Stimulated activated effector memory CD8-positive, alpha-beta T cell treated with anti-CD3 and anti-CD28 coated beads, Interleukin-12 subunit alpha, Interleukin-12 subunit beta, amount 100 ng/mL, for 72 hours (primary cell): ENCODE measurements at regions not wholly inside any gene's neighbourhood (a gene's known extent, or its start where the extent isn't known, plus 50 kb on each side); places are given as distances from the start of the nearest gene placed in this dataset.

Source experiments
- ATAC-seq: fragments of 150-1000 bp; cut with Tn5 transposase; 2 replicates; pipeline ENCODE4 v1.10.0; 2021
- DNase-seq, 2 donors: peaks; one replicate each; pipeline ENCODE4 v3.0.0; 2021 to 2022; ENCODE audit warnings: low spot score in 2 of 2
- H3K27ac Mint-ChIP-seq: one replicate; pipeline ENCODE4 v1.8.0; 2022; ENCODE audit warnings: mild to moderate bottlenecking, mixed read lengths
- H3K36me3 Mint-ChIP-seq: one replicate; pipeline ENCODE4 v1.8.0; 2022; ENCODE audit warnings: mild to moderate bottlenecking, mixed read lengths
- H3K4me1 Mint-ChIP-seq: one replicate; pipeline ENCODE4 v1.8.0; 2022; ENCODE audit warnings: mixed read lengths
- H3K4me3 Mint-ChIP-seq: one replicate; pipeline ENCODE4 v1.8.0; 2022; ENCODE audit warnings: mild to moderate bottlenecking, mixed read lengths
- H3K9me3 Mint-ChIP-seq: one replicate; pipeline ENCODE4 v1.8.0; 2022; ENCODE audit warnings: mixed read lengths

DNA sequence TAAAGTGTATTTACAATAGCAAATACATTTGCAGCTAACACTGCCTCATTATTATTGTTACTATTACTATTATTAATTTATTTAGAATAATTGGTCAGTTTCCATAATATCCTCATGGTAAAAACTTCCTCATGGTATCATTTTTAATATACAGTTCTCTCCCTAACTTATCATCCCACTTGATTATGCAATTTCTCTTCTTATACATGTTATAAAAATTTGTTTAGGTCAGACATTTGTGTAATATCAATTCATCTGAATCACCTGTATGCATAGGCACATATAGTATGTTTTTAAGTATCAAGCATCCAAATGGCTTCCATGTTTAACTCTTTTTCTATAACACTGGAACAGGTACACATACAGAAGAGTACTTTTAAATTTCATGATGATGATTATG is 210.8 kb upstream of the STARD13 start:
- Mint-ChIP-seq H3K4me3 (no peak overlapping the region), H3K4me1 (no peaks in the 10 kb centered on the region), H3K9me3 (no peaks in the 10 kb centered on the region), H3K36me3 (no peaks in the 10 kb centered on the region), H3K27ac (no peak overlapping the region)
- no peak for DNase-seq
- no peak for ATAC-seq

DNA sequence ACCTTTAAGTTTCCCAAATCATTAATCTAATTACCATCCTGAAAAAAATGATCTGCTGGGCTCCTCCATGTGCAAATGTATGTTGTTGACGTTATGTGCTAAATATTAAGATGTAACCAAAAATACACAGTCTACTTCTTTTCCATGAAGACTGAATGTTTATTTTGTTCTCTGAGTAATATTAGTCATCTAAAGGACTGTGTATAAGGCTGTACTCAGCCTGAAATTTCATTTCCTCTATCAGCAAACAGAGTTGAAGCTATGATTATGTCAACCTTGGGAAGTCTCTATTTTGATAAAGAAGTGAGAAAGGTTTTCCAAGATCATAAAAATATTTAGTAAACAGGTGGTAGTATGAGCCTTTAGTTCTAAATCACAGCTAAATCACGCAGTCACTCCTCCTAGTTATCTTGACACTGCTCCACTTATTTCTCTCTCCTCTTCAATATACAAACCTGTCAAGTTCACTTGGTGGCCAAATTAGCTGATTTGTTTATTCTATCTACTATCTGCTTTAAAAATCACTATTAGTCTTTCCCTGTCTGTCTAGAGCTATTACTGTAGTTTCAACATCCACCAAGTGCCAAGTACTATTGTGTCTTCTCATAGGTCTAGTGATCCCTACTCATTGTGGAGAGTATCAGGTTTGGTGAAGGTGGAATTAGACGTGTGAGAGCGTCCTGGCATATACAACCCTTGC is 211.7 kb upstream of the STARD13 start:
- no peaks in the 10 kb centered on the region for H3K36me3 Mint-ChIP-seq
- DNase-seq: no peak
- H3K4me1 Mint-ChIP-seq: no peaks in the 10 kb centered on the region
- H3K27ac Mint-ChIP-seq: no peak overlapping the region
- H3K4me3 Mint-ChIP-seq: no peak overlapping the region
- H3K9me3 Mint-ChIP-seq: no peaks in the 10 kb centered on the region
- ATAC-seq: no peak

DNA sequence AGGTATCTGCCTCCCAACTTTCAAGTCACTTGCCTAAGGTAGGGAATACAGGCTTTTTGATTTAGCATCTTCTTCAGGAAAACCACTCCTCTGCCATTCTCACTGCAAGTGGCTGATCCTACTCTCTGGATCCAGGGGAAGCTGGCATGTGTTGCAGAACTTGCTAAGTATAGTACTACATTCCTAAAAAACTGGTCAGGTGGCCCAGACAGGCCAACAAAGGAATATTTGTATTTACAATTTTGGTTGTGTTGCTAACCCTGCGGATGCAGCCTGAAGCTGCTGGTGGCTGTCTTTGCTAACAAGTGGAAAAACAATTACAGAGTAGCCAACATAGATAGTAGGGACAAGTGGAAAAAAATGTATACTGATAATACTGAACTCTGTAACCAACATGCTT is 222.5 kb upstream of the STARD13 start:
- DNase-seq (no peak), ATAC-seq (no peak)
- no peak overlapping the region for H3K4me3 Mint-ChIP-seq
- H3K4me1 Mint-ChIP-seq: no peaks in the 10 kb centered on the region
- no peaks in the 10 kb centered on the region for H3K9me3 Mint-ChIP-seq
- H3K27ac Mint-ChIP-seq: no peak overlapping the region
- H3K36me3 Mint-ChIP-seq: no peaks in the 10 kb centered on the region

DNA sequence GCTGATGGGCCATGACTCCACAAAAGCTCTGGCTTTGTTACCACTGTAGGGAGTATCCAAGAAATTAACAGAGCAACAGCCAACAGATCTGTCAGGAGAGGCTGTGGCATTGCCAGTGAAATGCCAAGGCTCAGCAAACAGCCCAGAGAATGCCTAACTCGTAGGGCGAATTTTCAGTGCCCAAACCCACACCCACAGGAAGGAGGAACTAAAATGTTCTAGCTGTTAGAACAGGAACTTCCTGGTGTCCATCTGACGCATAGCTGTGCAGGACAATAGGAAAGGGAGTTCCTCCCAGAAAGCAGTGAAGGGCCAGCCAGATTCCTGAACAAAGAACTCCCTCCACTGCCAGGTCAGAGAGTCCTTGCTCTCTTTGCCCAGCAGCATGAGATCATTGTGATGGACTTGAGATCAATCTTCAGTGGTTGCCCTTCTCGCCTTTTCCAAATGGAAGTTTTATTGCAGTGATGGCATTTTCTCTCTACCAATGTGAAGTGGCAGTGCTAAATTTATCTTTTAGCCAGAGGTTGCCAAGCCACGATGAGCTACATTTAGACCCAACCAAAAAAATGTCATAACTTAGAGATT is 224.2 kb upstream of the STARD13 start:
- Mint-ChIP-seq H3K4me1 (no peaks in the 10 kb centered on the region), H3K36me3 (no peaks in the 10 kb centered on the region), H3K4me3 (no peak overlapping the region), H3K9me3 (no peaks in the 10 kb centered on the region), H3K27ac (no peak overlapping the region)
- ATAC-seq: no peak
- DNase-seq: no peak

DNA sequence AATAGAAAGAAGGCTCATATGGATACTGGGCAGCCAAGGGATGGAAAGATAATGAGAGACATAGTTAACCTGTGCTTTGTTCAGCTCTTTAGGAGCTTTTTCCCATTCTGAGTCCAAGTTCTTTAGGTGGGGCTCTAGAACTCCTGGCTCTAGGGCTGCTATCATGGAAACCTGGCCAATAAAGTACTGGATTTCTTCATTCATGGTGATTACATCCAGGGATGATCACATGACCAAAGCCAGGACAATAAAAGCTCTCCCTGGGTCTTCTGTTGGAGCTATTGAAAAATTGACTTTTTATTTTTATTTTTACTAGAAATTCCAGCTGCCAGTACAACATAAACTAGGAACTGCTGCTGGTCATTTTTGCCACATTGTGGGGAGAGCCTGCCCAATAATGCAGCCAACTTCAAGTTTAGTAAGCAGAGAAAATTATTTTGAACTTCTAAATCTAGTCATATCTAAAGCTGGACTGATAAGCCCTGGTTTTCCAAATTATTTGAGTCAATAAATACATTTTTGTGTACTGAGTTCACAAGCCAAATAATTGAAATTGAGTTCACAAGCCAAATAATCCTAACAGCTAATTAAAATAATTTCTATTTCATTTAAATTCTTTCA is 224.9 kb upstream of the STARD13 start:
- DNase-seq (no peak), ATAC-seq (no peak)
- Mint-ChIP-seq H3K4me3 (no peak overlapping the region), H3K36me3 (no peaks in the 10 kb centered on the region), H3K9me3 (no peaks in the 10 kb centered on the region), H3K27ac (no peak overlapping the region), H3K4me1 (no peaks in the 10 kb centered on the region)

DNA sequence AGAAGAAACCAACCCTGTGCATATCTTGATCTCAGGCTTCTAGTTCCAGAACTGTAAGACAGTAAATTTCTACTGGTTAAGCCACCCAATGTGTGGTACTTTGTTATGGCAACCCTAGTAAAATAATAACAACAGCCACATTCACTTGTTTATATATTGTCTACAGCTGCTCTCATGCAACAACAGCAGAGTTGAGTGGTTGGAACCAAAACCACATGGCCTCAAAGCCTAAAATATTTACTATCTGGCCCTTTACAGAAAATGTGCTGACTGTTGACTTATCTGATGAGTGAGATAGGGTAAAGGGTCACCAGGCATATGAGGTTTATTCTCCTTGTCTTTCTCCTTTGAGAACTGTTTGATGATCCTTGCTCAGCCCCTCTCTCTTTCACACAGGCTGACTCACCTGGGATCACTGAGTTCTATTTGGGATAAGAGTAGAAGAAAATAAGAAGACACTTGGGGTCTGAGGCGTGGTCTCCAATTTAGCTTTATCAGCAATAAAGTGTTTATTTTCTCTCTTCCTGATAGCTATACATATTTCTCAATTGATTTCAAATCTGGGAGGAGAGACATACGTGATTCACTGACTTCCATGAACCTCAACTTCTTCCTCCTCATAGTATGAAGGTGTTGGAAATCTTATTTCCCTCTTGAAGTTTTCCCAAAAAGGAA is 227.5 kb upstream of the STARD13 start:
- ATAC-seq (no peak), DNase-seq (no peak)
- Mint-ChIP-seq H3K9me3 (no peaks in the 10 kb centered on the region), H3K4me1 (no peaks in the 10 kb centered on the region), H3K4me3 (no peak overlapping the region), H3K36me3 (no peaks in the 10 kb centered on the region), H3K27ac (no peak overlapping the region)

DNA sequence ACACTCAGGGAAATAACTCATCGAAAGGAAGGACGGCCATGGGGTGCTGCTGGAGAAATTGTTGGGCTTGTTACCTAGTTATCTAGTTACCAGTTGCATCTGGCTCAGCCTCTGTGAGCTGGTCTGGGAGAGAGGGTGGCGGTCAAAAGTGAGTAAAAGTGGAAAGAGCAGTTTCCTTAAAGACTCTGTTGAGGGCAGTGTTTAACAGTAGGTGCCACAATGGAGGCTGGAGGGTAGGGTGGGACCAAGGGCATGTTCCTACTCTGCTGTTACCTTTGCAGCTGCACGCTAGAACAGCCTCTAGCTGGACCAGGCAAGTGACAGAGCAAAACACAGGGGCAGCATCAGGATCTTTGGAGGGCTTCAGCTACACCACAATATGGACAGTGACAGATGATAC is 228.8 kb upstream of the STARD13 start:
- ATAC-seq (no peak), DNase-seq (no peak)
- H3K9me3 Mint-ChIP-seq: no peaks in the 10 kb centered on the region

DNA sequence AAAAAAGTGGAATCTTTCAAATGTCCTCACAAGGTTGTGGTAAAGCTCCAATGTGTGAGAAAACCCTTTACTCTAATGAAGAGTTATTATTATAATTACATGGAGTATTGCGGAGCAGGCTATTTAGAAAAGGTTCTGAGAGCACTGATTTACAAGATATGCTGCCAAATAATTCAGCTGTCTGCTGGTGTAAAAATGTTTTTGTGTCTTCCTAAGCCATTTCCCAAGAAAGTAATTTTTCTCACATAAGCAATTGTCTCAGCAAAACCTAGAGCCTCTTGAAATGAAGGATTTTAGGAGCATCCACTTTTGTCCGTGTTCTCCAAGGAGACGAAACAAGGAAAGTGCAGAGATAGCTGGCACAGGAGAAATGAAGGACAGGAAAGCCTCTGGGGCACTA is 229.6 kb upstream of the STARD13 start:
- no peak for ATAC-seq
- no peak overlapping the region for H3K27ac Mint-ChIP-seq
- no peak for DNase-seq

More for the DNA sequence above, 228.8 kb upstream of the STARD13 start:
- Mint-ChIP-seq H3K27ac (peak overlapping the region; percentile 18), H3K4me3 (no peak overlapping the region), H3K4me1 (peaks cover 3% of the 10 kb centered on the region), H3K36me3 (no peaks in the 10 kb centered on the region)

DNA sequence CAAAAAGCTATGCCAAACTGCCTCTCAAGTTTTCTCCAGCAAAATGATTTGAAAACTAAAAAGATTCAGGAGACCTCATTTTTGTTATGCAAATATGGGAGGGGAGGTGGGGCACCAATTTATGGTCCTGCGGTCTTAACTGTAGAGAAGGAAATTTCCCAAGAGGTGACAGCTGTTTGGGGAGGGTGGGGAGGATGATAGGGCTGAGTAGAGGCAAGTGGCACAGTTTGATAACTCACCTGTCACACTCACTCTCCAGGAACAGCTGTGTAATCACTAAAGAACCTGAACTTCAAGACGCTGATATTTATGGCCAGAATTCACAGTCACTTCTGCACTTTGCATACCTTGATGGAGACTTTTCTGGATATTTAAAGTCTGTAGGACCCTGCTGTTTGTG is 232.9 kb upstream of the STARD13 start:
- DNase-seq (no peak), ATAC-seq (no peak)
- Mint-ChIP-seq H3K4me1 (peaks cover 6% of the 10 kb centered on the region), H3K27ac (no peak overlapping the region), H3K36me3 (no peaks in the 10 kb centered on the region), H3K9me3 (no peaks in the 10 kb centered on the region), H3K4me3 (no peak overlapping the region)

More for the DNA sequence above, 229.6 kb upstream of the STARD13 start:
- Mint-ChIP-seq H3K4me1 (peaks cover 6% of the 10 kb centered on the region), H3K36me3 (no peaks in the 10 kb centered on the region), H3K9me3 (no peaks in the 10 kb centered on the region), H3K4me3 (no peak overlapping the region)

DNA sequence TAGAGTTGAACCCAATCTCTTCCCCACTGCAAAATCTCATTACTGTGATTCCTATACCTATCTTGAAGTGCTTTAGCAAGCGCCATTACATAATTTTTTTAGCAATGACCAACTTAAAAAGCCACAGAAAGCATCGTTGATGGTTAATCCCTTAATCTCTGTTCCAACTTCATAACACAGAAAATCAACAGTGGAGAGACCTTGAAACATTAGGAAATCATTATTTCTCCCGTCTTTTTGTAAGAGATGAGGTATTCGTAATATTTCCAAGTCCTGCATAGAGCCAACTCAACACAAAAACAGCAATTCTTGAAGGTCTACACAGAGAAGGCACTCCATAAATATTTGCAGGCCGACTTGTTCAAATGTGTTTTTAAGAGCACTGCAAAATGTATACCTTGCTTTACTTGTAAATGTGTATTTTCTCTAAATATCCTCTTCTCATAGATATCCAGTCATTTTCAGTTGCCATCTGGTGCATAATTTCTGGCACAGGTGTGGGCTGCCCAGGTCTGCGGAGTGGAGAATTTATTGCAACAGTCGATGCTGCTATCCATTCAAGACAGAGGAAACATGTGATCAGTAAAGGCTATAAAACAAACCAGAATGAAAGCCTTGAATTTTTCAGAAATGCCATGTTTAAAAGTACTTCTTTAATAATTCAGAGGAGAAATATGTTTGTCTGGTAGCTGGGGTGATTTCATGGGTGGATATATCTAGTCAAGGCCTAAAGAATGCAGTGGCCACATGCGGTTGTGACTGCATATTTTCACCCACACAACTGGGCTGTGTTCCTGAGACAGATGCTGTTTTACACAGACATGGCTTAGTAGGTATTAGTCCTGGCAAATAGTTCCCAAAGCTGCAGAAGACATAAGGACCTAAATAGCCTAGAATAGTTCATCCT is 234.3 kb upstream of the STARD13 start:
- no peaks in the 10 kb centered on the region for H3K9me3 Mint-ChIP-seq
- H3K4me3 Mint-ChIP-seq: no peak overlapping the region
- H3K4me1 Mint-ChIP-seq: peaks cover 6% of the 10 kb centered on the region
- DNase-seq (no peak), ATAC-seq (no peak)
- no peaks in the 10 kb centered on the region for H3K36me3 Mint-ChIP-seq
- H3K27ac Mint-ChIP-seq: peak overlapping the region; percentile 54

DNA sequence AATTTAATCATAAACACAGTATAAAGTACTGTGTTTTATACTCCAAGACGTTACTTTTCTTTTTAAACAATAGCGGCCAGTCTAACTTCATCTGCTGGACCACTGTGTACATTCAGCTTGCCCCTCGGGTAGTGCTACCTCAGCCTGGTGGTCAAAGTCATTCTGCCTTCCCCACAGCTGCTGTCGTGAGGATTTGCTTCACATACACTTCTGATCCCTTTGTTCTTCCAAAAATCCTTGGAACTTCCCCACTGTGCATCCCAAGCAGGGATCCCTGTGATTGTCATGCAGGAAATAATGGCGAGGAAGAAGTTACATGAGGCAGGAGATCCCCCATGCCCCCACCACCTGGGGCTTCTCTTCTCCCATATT is 234.9 kb upstream of the STARD13 start:
- Mint-ChIP-seq H3K27ac (no peak overlapping the region), H3K36me3 (no peaks in the 10 kb centered on the region), H3K4me1 (peaks cover 6% of the 10 kb centered on the region), H3K4me3 (no peak overlapping the region), H3K9me3 (no peaks in the 10 kb centered on the region)
- ATAC-seq (no peak), DNase-seq (no peak)

DNA sequence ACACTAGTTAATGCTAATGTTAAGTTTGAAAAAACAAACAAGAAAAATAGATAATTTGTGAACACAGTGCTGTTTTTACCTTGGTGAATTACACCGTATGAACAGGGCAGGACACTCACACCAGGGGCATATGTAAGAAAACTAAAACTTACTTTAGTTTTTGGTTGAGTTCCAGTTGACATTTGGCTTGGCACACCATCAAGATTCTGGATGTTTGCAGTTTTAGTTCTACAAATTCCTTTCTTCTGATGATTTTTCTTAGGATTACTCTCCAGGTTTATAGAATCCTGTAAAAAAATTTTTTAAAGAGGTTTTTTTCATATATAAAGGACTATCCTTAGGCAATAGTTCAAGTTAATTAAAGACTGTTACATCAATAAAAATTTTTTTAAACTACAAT is 238.5 kb upstream of the STARD13 start:
- H3K4me3 Mint-ChIP-seq: no peak overlapping the region
- no peak for ATAC-seq
- no peak overlapping the region for H3K27ac Mint-ChIP-seq
- DNase-seq: no peak
- H3K9me3 Mint-ChIP-seq: no peaks in the 10 kb centered on the region
- H3K4me1 Mint-ChIP-seq: peaks cover 6% of the 10 kb centered on the region
- no peaks in the 10 kb centered on the region for H3K36me3 Mint-ChIP-seq

DNA sequence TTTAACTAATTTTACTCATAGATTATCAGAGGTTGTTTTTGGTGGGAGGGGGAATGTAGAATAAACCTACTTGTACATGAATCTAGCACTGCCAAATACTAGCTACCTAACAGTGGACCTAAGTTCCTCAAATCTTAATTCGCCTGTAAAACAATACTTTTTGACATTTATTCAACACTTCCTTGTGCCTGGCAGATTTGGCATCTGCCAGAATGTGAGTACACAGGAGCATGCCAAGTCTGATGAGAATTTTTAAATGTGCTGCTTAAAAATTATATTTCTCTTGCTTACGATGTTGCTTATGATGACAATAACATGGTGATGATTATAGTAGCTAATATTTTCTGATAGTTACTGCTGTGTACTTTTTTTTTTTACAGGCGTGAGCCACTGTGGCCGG is 240.2 kb upstream of the STARD13 start:
- Mint-ChIP-seq H3K27ac (no peak overlapping the region), H3K9me3 (no peaks in the 10 kb centered on the region), H3K36me3 (no peaks in the 10 kb centered on the region), H3K4me1 (no peaks in the 10 kb centered on the region), H3K4me3 (no peak overlapping the region)
- DNase-seq (no peak), ATAC-seq (no peak)

DNA sequence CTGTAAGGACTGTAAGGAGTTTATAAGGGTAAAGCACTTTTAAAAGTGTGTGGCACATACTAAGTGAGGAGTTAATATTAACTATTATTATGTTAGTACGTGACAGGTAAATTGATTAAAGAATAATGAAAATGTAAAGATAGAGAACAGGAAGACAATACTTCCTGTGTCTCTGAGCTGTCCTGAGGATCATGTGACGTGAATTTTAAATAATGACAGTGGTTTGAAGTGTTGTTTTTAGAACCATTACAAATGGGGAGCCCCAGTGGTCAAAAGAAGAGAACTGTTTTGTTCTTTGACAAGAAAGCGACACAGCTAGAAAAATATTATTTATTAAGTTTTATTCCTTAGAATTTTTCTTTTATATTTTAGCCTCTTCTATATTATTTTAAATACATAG is 241.2 kb upstream of the STARD13 start:
- H3K9me3 Mint-ChIP-seq: peaks cover 2% of the 10 kb centered on the region
- H3K4me3 Mint-ChIP-seq: no peak overlapping the region
- ATAC-seq: no peak
- H3K27ac Mint-ChIP-seq: no peak overlapping the region
- DNase-seq: no peak
- no peaks in the 10 kb centered on the region for H3K36me3 Mint-ChIP-seq
- H3K4me1 Mint-ChIP-seq: no peaks in the 10 kb centered on the region

DNA sequence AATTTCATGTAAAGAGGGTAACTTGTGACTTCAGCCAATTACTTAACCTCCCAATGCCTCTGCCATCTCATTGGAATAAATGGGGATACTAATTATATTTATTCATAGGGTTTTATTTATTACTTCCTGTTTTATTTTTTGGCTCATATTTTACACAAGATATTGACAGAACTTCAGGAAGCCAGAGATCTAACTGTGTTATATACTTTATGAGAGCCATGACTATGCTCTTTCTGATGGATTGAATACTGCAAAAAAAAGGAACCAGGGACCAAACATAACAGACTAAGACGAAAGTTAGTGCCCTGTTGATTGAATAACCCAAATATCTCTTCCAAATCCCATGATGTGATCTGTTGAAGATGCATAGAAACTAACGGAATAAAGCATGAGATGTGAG is 243.3 kb upstream of the STARD13 start:
- peaks cover 3% of the 10 kb centered on the region for H3K4me1 Mint-ChIP-seq
- ATAC-seq: no peak
- no peak overlapping the region for H3K4me3 Mint-ChIP-seq
- no peak for DNase-seq
- H3K27ac Mint-ChIP-seq: no peak overlapping the region
- peaks cover 2% of the 10 kb centered on the region for H3K9me3 Mint-ChIP-seq
- H3K36me3 Mint-ChIP-seq: no peaks in the 10 kb centered on the region
